ENCODE measurements at regions not wholly inside any gene's neighbourhood (a gene's known extent, or its start where the extent isn't known, plus 50 kb on each side); places are given as distances from the start of the nearest gene placed in this dataset.

- no peak for DNase-seq
Observed at GRCh38 chr22:48612077-48612995, 1215.3 kb downstream of the BRD1 start.

- no peak for DNase-seq
Observed at GRCh38 chr22:48609279-48609865, 1218.3 kb downstream of the BRD1 start.

- no peak for DNase-seq
Observed at GRCh38 chr22:48607901-48608662, 1219.6 kb downstream of the BRD1 start.

GRCh38 chr22:48606684-48607307, 1220.9 kb downstream of the BRD1 start:
- DNase-seq, result no peak

GRCh38 chr22:48605856-48606481, 1221.7 kb downstream of the BRD1 start:
- no peak for DNase-seq

GRCh38 chr22:48605125-48605524, 1222.5 kb downstream of the BRD1 start:
- no peak for DNase-seq

GRCh38 chr22:48603621-48604320, 1223.9 kb downstream of the BRD1 start:
- no peak for DNase-seq

DNA sequence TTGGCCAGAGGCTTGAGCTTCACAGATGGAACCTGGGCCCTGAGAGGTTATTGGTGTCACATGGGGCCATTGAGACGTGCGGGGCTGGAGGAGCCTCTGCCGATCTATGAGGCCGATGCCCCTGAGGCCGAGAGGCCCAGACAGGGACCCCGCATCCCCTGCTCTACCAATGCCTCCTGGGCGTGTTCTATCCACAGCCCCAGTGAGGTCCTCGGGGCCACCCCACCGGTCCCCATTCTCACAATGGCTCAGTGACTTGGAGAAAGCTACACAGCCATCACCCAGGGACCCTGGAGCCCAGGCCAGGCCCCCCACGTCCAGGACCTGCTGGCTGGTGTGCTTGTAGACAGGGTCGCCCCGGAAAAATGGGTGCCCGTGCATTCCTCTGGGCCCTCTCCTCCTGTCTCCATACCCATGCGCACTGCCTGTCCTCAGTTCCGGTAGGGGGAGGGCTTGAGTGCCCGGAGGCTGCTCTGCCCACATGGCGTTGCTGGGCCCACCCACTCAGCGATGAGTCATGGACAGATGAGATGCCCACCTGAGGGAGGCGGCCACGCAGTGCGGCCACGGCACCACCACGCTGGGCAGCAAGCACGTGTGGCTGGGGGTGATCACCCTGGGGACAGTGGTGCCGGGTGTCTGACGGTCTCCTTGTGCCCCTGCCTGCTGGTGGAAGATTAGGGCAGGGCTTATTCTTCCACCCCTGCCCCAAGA, 1224.7 kb downstream of the BRD1 start:
- DNase-seq, result no peak

DNA sequence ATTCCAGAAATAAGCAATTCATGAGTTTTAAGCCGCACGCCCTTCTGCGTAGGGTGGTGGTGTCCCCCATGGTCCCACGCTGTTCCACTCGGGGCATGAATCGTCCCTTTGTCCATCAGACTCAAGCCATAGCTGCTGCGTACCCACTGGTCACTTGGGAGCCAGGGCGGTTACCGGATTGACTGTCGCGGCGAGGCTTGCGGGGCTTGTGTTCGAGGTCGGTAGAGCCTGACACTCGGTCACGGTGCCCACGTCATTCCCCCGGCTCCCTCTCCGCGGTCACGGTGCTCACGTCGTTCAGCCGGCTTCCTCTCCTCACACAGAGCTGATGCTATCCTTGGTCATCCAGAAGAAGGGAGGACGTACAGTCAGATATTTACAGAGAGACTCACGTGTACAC, 1227.0 kb downstream of the BRD1 start:
- no peak for DNase-seq

DNA sequence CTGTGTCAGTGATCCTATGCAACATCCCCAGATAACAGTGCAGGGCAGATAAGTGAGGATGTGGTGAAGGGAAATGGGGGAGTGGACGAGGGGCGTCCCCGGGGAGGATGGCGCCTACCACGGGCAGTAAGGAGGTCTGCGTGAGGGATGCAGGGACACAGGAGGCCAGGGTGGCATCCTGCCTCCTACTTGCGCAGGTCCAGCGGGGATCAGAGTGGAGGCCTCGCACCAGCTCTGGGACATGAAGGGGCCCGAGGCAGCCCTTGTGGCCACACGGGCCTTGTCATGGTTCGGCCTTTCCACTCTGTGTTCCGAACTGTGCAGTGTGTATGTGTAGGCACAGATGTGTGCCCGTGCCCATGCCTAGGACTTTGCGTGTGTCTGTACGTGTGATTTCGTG, 1227.5 kb downstream of the BRD1 start:
- DNase-seq, result no peak

GRCh38 chr22:48599346-48599745, 1228.3 kb downstream of the BRD1 start:
- DNase-seq, result no peak

GRCh38 chr22:48596111-48596850, 1231.4 kb downstream of the BRD1 start:
- DNase-seq, result no peak

DNA sequence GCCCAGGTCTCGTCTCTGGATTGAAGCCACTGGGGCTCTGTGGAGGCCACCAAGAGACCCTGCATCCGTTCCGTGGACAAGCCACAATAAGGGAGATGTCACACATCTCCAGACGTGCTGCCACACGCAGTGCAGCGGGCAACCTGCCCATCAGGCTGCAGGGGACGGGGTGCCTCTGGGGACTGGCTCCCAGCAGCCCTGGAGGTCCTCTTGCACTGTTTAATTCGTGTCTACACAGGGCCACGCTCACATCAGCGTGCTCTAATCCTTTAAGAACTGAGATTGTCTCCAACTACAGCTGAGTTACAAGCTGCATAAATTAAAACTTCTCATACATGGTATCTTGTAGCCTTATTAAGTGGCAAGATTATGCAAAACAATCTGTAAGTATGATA, 1232.2 kb downstream of the BRD1 start:
- no peak for DNase-seq

- DNase-seq, result no peak
Observed at GRCh38 chr22:48594757-48595510, 1232.7 kb downstream of the BRD1 start.

DNA sequence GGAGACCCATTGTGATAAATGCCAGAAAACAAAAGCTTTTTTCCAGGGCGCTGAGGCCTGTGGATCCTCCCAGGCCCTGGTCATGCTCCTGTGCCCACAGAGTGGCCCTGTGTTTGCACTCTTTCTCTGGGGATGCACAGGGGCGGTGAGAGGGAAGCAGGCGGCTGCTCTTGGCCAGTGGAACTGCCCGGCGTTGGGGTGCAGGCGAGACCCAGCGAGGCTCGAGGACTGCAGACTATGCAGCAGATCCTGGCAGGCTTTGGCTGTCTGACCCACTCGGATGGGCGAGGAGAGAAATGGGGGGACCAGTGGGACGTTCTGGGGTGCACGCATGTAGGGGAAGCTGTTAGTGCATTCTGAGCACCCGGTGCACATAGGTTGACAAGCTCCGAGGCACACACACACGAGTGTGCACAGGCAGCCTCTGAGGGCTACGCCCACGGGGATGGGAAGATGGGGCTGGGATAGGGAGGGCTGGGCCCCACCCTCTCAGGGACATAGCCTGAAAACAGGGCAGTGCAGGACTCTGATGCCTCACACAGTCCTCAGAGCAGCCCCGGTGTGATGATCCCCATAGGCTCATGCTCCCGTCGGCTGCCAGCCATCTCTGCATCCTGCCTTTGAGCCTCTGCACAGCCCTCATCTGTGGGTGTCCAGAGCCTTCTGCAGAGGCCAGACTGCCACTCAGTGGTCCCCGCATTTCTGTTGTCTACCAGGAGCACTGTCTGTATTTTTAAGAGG, 1233.5 kb downstream of the BRD1 start:
- DNase-seq, result no peak

GRCh38 chr22:48593551-48593950, 1234.1 kb downstream of the BRD1 start:
- DNase-seq, result no peak

GRCh38 chr22:48592931-48593330, 1234.7 kb downstream of the BRD1 start:
- no peak for DNase-seq

GRCh38 chr22:48592488-48592887, 1235.2 kb downstream of the BRD1 start:
- no peak for DNase-seq

GRCh38 chr22:48592066-48592345, 1235.7 kb downstream of the BRD1 start:
- no peak for DNase-seq

All from skin of body (tissue), 1 donor.